Stimulated activated CD4-positive, alpha-beta T cell treated with anti-CD3 and anti-CD28 coated beads, TNF-alpha, amount 100 ng/mL, for 1 hour (primary cell): ENCODE measurements at regions not wholly inside any gene's neighbourhood (a gene's known extent, or its start where the extent isn't known, plus 50 kb on each side); places are given as distances from the start of the nearest gene placed in this dataset.
"Not testable (repeated sequence)": the region's sequence is repeated elsewhere in the genome, so short reads cannot be mapped to it uniquely, and the experiment has no call there.

Source experiments
- DNase-seq, 3 donors: peaks; one replicate each; pipeline ENCODE4 v3.0.0-alpha.2; 2020; ENCODE audit warnings: low read depth in 3 of 3, low spot score in 1 of 3

- DNase-seq: no peak
Measured at GRCh38 chr16:86951041-86951822, 366.0 kb downstream of the C16orf95 start.

- DNase-seq: no peak
Measured at GRCh38 chr16:86951831-86952598, 365.2 kb downstream of the C16orf95 start.

- no peak for DNase-seq
Measured at GRCh38 chr16:86952769-86953168, 364.4 kb downstream of the C16orf95 start.

- no peak for DNase-seq
Measured at GRCh38 chr16:86953631-86954391, 363.4 kb downstream of the C16orf95 start.

GRCh38 chr16:86955136-86955855 is 361.9 kb downstream of the C16orf95 start:
- no peak for DNase-seq

- DNase-seq: no peak
Measured at GRCh38 chr16:86956437-86956836, 360.8 kb downstream of the C16orf95 start.

- not testable (repeated sequence) for DNase-seq
Measured at GRCh38 chr16:86957662-86958198, 359.5 kb downstream of the C16orf95 start.

GRCh38 chr16:86958423-86958822 is 358.8 kb downstream of the C16orf95 start:
- no peak for DNase-seq

GRCh38 chr16:86959091-86959651 is 358.0 kb downstream of the C16orf95 start:
- DNase-seq: no peak

GRCh38 chr16:86959729-86960128 is 357.5 kb downstream of the C16orf95 start:
- no peak for DNase-seq

DNA sequence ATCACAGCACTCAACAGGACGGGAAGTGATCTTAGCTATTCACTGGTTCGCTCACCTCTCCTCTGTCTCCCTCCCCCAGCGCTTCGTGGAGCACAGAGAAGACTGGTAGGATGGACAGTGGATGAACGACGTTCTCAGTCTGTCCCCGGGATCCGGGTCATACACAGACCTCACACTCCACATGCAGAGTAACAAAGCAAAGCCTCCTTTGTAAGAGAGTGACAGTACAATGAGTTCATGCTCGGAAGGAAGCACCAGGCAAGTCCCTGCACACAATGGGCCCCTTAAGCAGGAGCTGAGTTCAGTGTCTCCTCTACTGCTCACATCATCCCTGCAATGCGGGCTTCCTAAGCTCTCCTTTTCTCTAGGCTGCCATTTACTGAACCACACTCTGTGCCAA is 356.9 kb downstream of the C16orf95 start:
- no peak for DNase-seq

DNA sequence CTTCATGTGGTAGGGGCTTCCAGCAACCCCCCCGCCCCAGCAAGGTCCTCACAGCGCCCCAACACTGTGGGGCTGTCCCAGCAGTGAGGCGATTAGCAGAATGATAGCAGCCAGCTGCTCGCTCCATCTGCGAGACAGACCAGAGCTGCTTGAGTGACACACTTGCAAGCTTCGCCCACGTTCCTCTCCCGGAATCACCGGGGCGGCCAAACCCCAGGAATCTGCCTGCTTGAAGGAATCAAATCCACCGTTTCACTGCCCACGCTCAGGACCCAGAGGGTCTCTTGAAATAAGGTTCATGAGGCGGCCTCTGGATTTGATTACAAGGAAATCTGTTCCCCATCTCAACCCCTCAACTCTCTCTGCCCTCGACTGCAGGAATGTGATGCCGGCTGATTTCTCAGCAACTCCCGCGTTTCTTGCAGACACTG is 356.0 kb downstream of the C16orf95 start:
- no peak for DNase-seq

DNA sequence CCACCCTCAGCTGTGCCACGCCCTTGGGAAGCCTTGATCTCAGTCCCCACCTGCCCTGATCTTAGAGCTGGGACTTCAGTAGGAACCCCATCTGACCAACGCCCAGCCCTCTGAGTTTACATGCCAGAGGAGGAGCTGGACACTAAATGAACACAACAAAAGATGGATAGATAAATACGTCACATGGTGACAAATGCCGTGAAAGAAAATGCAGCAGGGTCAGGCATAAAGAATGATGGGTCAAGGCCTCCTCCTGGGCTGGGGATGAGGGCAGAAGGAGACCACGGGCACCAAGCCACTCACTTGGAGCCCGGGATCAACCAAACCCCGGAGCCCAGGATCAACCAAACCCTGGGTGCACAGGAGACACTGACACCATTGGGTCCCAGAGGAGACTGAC is 354.9 kb downstream of the C16orf95 start:
- no peak for DNase-seq

DNA sequence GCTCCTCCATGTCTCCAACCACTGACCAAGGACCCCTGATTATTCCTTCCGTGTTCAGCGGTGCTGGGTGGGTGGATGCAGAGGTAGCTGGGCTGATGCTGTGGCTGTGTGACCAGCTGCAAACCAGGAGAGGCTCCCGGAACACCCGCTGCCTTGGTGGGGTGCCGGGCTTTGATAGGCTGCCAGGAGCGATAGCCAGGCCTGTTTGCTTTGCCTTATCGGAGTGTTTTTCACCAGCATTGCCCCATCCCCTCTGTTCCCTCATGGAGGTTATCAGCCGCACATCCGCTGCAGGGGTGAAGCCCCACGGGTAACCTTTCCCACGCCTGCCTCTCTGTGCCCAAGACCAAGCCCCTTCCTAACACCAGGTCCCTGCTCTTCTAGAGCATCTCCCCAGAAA is 354.3 kb downstream of the C16orf95 start:
- DNase-seq: no peak

DNA sequence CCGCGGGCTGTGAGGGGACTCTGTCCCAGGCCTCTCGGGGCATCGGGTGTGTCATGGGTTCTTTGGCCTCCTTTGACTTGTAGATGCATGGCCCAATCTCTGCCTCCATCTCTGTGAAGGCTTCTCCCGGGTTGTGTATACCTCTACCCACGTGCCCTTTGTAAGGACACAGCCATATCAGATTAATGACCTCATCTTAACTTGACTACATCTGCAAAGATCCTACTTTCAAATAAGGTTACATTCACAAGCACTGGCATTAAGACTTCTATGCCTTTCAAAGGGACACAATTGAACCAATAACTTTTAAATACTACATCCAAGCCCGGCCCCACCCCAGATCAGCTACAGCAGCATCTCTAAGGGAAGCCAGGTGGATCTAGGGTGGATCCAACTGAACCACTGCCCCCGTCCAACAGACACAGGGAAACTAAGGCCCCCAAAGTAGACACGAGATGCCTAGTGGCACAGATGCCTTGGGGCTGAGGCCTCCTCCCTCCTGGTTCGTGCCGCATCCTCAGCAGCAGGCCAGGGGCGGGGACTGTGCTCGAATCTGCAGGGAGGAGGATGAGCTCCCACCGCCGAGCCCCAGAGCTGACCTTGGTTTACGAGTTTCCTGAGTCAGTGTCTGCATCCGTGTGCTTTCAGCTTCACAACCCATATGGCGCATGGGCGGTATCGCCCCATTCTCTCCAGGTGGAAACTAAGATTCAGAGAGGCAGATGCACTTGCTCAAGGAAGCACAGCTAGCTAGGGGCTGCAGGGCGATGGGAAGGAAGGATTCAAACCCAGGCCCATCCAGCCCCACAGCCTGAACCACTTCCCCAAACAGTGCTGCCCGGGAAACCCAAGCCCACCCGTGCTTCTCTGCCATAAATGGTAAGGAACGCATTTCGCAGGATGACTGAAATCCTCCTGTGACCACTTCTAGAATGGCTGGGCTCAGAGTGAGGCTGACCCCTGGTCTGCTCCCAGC is 353.3 kb downstream of the C16orf95 start:
- DNase-seq: no peak

GRCh38 chr16:86964796-86965241 is 352.4 kb downstream of the C16orf95 start:
- no peak for DNase-seq

GRCh38 chr16:86965331-86965730 is 351.9 kb downstream of the C16orf95 start:
- DNase-seq: no peak

GRCh38 chr16:86965840-86966550 is 351.2 kb downstream of the C16orf95 start:
- DNase-seq: no peak

GRCh38 chr16:86966777-86967176 is 350.4 kb downstream of the C16orf95 start:
- DNase-seq: no peak
